HL-60 (cell line): ENCODE measurements at regions not wholly inside any gene's neighbourhood (a gene's known extent, or its start where the extent isn't known, plus 50 kb on each side); places are given as distances from the start of the nearest gene placed in this dataset.

ENCODE experiments used
- DNase-seq, 2 experiments: peaks; one replicate each; pipeline ENCODE4 v3.0.0-alpha.2; 2010 to 2020; ENCODE audit warnings: low read depth in 1 of 2, low spot score in 1 of 2
- H3K27ac ChIP-seq: fragments of 250-450 bp; sonication (Bioruptor Pico); replicated peaks from 2 replicates; pipeline ENCODE4 v1.5.1; 2020; ENCODE audit warnings: mild to moderate bottlenecking, moderate library complexity
- H3K27me3 ChIP-seq: fragments of 250-450 bp; sonication (Bioruptor Pico); 2 replicates; pipeline ENCODE4 v1.5.1; 2021; ENCODE audit warnings: mild to moderate bottlenecking, moderate library complexity; ENCODE audit not compliant: insufficient read depth, poor library complexity, severe bottlenecking
- H3K4me3 ChIP-seq: replicated peaks from 2 replicates; pipeline ENCODE4 v1.5.1; 2011; ENCODE audit warnings: mild to moderate bottlenecking, control low read depth, low read length; ENCODE audit not compliant: insufficient read depth
- CTCF ChIP-seq: IDR thresholded peaks from one replicate; pipeline ENCODE4 v1.5.1; 2011; ENCODE audit warnings: low read length, control low read depth, inconsistent platforms; ENCODE audit not compliant: insufficient read depth
- GABPA ChIP-seq: IDR thresholded peaks from 2 replicates; pipeline ENCODE4 v1.6.1; 2012; ENCODE audit warnings: low read depth
- POLR2AphosphoS5 ChIP-seq: IDR thresholded peaks from 2 replicates; pipeline ENCODE4 v1.6.1; 2012; ENCODE audit warnings: low read depth
- REST ChIP-seq: IDR thresholded peaks from 2 replicates; pipeline ENCODE4 v1.6.1; 2012; ENCODE audit warnings: low read depth; ENCODE audit not compliant: insufficient replicate concordance
- SPI1 ChIP-seq: IDR thresholded peaks from 2 replicates; pipeline ENCODE4 v1.6.1; 2012; ENCODE audit warnings: low read depth, mild to moderate bottlenecking, borderline replicate concordance

- H3K27me3 ChIP-seq, result no peaks in the 10 kb centered on the region
- TF ChIP-seq GABPA (no peak), SPI1 (no peak), REST (no peak), CTCF (no peak), POLR2AphosphoS5 (no peak)
- no peak overlapping the region for H3K4me3 ChIP-seq
- no peak for DNase-seq
- no peak overlapping the region for H3K27ac ChIP-seq
Measured at GRCh38 chr13:65901723-65902122, 1328.4 kb downstream of the PCDH9 start.

- H3K27me3 ChIP-seq, result no peaks in the 10 kb centered on the region
- TF ChIP-seq POLR2AphosphoS5 (no peak), REST (no peak), CTCF (no peak), GABPA (no peak)
- no peak for DNase-seq
- no peak overlapping the region for H3K4me3 ChIP-seq
- H3K27ac ChIP-seq, result no peak overlapping the region
Measured at GRCh38 chr13:65894049-65894448, 1336.1 kb downstream of the PCDH9 start.

- TF ChIP-seq REST, result no peak
- no peak for TF ChIP-seq CTCF
- no peak for TF ChIP-seq GABPA
- no peak for TF ChIP-seq POLR2AphosphoS5
- no peak for TF ChIP-seq SPI1
- DNase-seq, result no peak
- Histone ChIP-seq H3K27me3 (no peaks in the 10 kb centered on the region), H3K27ac (no peak overlapping the region), H3K4me3 (no peak overlapping the region)
Measured at GRCh38 chr13:65892859-65893258, 1337.3 kb downstream of the PCDH9 start.
